ENCODE measurements at regions not wholly inside any gene's neighbourhood (a gene's known extent, or its start where the extent isn't known, plus 50 kb on each side); places are given as distances from the start of the nearest gene placed in this dataset.

DNA sequence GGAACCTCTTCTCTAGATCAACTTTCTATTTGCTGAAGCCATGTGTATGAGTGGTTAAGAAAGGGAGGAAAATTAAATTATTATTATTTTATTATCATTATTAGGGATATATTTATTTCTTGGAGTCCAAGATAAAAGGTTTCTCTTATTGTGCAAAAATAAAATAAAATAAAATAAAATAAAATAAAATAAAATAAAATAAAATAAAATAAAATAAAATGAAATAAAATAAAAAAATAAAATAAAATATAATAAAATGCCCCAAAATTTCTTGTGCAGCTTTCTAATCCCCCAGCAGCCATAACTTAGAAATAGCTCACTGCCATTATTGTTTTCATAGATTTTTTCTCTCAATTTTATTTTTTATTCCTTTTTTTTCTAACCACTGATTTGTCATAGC, 526.8 kb downstream of the VGLL3 start:
- H3K4me1 ChIP-seq (ENCODE audit: insufficient read depth, low read length, poor library complexity, severe bottlenecking): no peaks in the 10 kb centered on the region
- BruUV-seq (replicated peaks): no TSS peak
- no peak overlapping the region for H3K4me3 ChIP-seq (ENCODE audit: low read depth, low read length, poor library complexity, severe bottlenecking)
- no peaks in the 10 kb centered on the region for H3K27me3 ChIP-seq (replicated peaks; ENCODE audit: insufficient read depth, low read depth, low read length, poor library complexity)
- no peak for DNase-seq (ENCODE audit: low spot score)
- ChIA-PET CTCF (no interaction called here), POLR2A (ENCODE audit: low non-redundant PET) (no interaction called here)
- no peaks in the 10 kb centered on the region for H3K9me3 ChIP-seq (ENCODE audit: low read depth, low read length, poor library complexity, severe bottlenecking)
- no peak overlapping the region for H3K27ac ChIP-seq (ENCODE audit: low read depth, low read length, poor library complexity, severe bottlenecking)
- TF ChIP-seq EZH2 (IDR thresholded peaks at IDR 0.05; ENCODE audit: borderline replicate concordance, low read depth, low read length, poor library complexity, severe bottlenecking) (no peak), CTCF (conservative IDR thresholded peaks at IDR 0.05; ENCODE audit: low read depth, low read length) (no peak)
- intact Hi-C loops (cut with micrococcal nuclease; ENCODE audit: unreplicated experiment): no loop called here
- H3K36me3 ChIP-seq (ENCODE audit: insufficient read depth, low read length, poor library complexity, severe bottlenecking): no peaks in the 10 kb centered on the region

DNA sequence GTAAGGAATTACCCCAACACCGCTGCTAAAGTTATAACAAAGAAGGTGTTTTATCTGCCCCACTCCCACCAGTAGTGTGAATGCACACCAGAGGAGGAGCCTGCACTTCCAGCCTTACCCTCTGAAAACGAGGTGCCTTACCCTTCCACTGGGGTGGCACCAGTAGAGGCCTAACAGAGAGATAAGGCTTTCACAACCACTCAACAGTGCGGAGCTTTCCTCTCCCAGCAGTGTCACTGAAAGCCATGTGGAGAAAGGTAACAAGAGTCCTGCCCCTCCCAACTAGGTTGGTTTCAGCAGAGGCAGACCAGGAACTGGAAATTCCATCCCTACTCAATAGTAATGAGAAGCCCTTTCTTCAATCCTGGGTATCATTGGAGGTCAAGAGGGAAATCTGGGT, 539.2 kb downstream of the VGLL3 start:
- ChIA-PET CTCF (no interaction called here), POLR2A (ENCODE audit: low non-redundant PET) (no interaction called here)
- Histone ChIP-seq H3K27ac (ENCODE audit: low read depth, low read length, poor library complexity, severe bottlenecking) (no peak overlapping the region), H3K4me1 (ENCODE audit: insufficient read depth, low read length, poor library complexity, severe bottlenecking) (no peaks in the 10 kb centered on the region), H3K9me3 (ENCODE audit: low read depth, low read length, poor library complexity, severe bottlenecking) (no peaks in the 10 kb centered on the region), H3K36me3 (ENCODE audit: insufficient read depth, low read length, poor library complexity, severe bottlenecking) (no peaks in the 10 kb centered on the region), H3K27me3 (replicated peaks; ENCODE audit: insufficient read depth, low read depth, low read length, poor library complexity) (no peaks in the 10 kb centered on the region), H3K4me3 (ENCODE audit: low read depth, low read length, poor library complexity, severe bottlenecking) (no peak overlapping the region)
- TF ChIP-seq EZH2 (IDR thresholded peaks at IDR 0.05; ENCODE audit: borderline replicate concordance, low read depth, low read length, poor library complexity, severe bottlenecking): no peak
- TF ChIP-seq CTCF (conservative IDR thresholded peaks at IDR 0.05; ENCODE audit: low read depth, low read length): no peak
- intact Hi-C loops (cut with micrococcal nuclease; ENCODE audit: unreplicated experiment): no loop called here
- no TSS peak for BruUV-seq (replicated peaks)
- no peak for DNase-seq (ENCODE audit: low spot score)

- no peak for TF ChIP-seq CTCF (conservative IDR thresholded peaks at IDR 0.05; ENCODE audit: low read depth, low read length)
- TF ChIP-seq EZH2 (IDR thresholded peaks at IDR 0.05; ENCODE audit: borderline replicate concordance, low read depth, low read length, poor library complexity, severe bottlenecking): no peak
- DNase-seq (ENCODE audit: low spot score): no peak
- no peaks in the 10 kb centered on the region for H3K27me3 ChIP-seq (replicated peaks; ENCODE audit: insufficient read depth, low read depth, low read length, poor library complexity)
- no peaks in the 10 kb centered on the region for H3K36me3 ChIP-seq (ENCODE audit: insufficient read depth, low read length, poor library complexity, severe bottlenecking)
- H3K9me3 ChIP-seq (ENCODE audit: low read depth, low read length, poor library complexity, severe bottlenecking): no peaks in the 10 kb centered on the region
- no TSS peak for BruUV-seq (replicated peaks)
- ChIA-PET CTCF (no interaction called here), POLR2A (ENCODE audit: low non-redundant PET) (no interaction called here)
- no peak overlapping the region for H3K4me3 ChIP-seq (ENCODE audit: low read depth, low read length, poor library complexity, severe bottlenecking)
- H3K4me1 ChIP-seq (ENCODE audit: insufficient read depth, low read length, poor library complexity, severe bottlenecking): no peaks in the 10 kb centered on the region
- intact Hi-C loops (cut with micrococcal nuclease; ENCODE audit: unreplicated experiment): no loop called here
- no peak overlapping the region for H3K27ac ChIP-seq (ENCODE audit: low read depth, low read length, poor library complexity, severe bottlenecking)
Measured at GRCh38 chr3:86438544-86438943, 552.4 kb downstream of the VGLL3 start.
